ENCODE measurements at regions not wholly inside any gene's neighbourhood (a gene's known extent, or its start where the extent isn't known, plus 50 kb on each side); places are given as distances from the start of the nearest gene placed in this dataset.

DNA sequence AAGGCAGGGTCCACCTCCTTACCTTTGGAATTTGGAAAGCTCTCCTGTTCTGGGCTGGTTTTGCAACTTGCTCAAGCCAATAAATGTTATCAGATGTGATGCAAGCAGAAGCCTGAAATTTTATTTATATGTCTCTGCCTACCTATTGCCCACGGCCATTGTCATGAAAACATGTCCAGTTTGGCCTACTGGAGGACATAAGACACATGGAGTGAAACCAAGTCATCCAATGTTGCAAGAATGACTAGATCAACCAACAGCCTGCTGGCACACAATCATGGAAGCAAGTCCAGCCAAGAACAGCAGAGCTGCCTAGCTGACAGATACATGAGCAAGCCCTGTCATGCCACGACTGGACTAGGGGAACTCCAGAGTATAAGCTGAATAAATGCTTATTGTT is 56.7 kb upstream of the IRAK1BP1 start:
- DNase-seq: no peak
